Progenitor cell of endocrine pancreas (in vitro differentiated cells): ENCODE measurements at regions not wholly inside any gene's neighbourhood (a gene's known extent, or its start where the extent isn't known, plus 50 kb on each side); places are given as distances from the start of the nearest gene placed in this dataset. TPM values are rescaled to one million over a fixed set of nuclear protein-coding genes. Genes with fewer than 3 reads are reported as not detected.

Experiments used
- microRNA-seq: library from miRNA; unstranded; fragments of <30 nt; microRNA quantifications from one replicate; pipeline ENCODE4 v1.1.0, GENCODE V29; 2020; ENCODE audit warnings: borderline number of aligned reads; ENCODE audit not compliant: unreplicated experiment

Small RNA genes in the stretch of these regions (microRNA-seq; reads per million reads assigned to microRNA genes)
- gene MIR4436A: not detected
